IMR-90 (cell line): ENCODE measurements at regions not wholly inside any gene's neighbourhood (a gene's known extent, or its start where the extent isn't known, plus 50 kb on each side); places are given as distances from the start of the nearest gene placed in this dataset.

Source experiments
- ATAC-seq: fragments of 200-7000 bp; cut with Tn5 transposase; 2 replicates; pipeline ENCODE4 v1.9.1; 2020; ENCODE audit warnings: low read depth, mild to moderate bottlenecking, moderate library complexity
- BruUV-seq: library from RNA; stranded (reverse); fragments of 400-500 nt; replicated peaks from 2 replicates; lab custom pipeline; 2021; lab: Mats Ljungman, UMichigan
- CTCF ChIA-PET: fragments of 300-600 bp; formaldehyde crosslinking; extraction: SDS; loops from one replicate; lab custom pipeline; 2021; ENCODE audit warnings: antibody characterized with exemption; lab: Yijun Ruan, JAX
- POLR2A ChIA-PET: fragments of 300-600 bp; sonication (Branson Sonifier 250); formaldehyde crosslinking; loops from one replicate; lab custom pipeline; 2022; ENCODE audit warnings: antibody characterized with exemption; ENCODE audit not compliant: unreplicated experiment; lab: Charles Lee
- DNase-seq: peaks from one replicate; pipeline ENCODE4 v3.0.0; 2013
- H2AFZ ChIP-seq: replicated peaks from 2 replicates; pipeline ENCODE3; 2013; ENCODE audit warnings: low read length, mild to moderate bottlenecking; ENCODE audit not compliant: poor library complexity
- H2AK5ac ChIP-seq: 2 replicates; pipeline ENCODE4 v1.6.1; 2013; ENCODE audit warnings: low read depth, low read length, inconsistent platforms
- H2AK9ac ChIP-seq: replicated peaks from 2 replicates; pipeline ENCODE3; 2013; ENCODE audit warnings: mild to moderate bottlenecking, low read depth, low read length, moderate library complexity; ENCODE audit not compliant: poor library complexity
- H2BK120ac ChIP-seq: 2 replicates; pipeline ENCODE4 v1.6.1; 2013; ENCODE audit warnings: low read depth, low read length, inconsistent platforms
- H2BK15ac ChIP-seq: 3 replicates; pipeline ENCODE4 v1.6.1; 2013; ENCODE audit warnings: low read depth, low read length, inconsistent platforms
- H2BK20ac ChIP-seq: 2 replicates; pipeline ENCODE4 v1.6.1; 2013; ENCODE audit warnings: low read depth, mild to moderate bottlenecking, inconsistent platforms, low read length, moderate library complexity
- H2BK5ac ChIP-seq: 2 replicates; pipeline ENCODE4 v1.6.1; 2013; ENCODE audit warnings: mild to moderate bottlenecking, low read depth, low read length, inconsistent platforms; ENCODE audit not compliant: poor library complexity, severe bottlenecking
- H3K14ac ChIP-seq: replicated peaks from 2 replicates; pipeline ENCODE4 v1.6.1; 2013; ENCODE audit warnings: low read depth, low read length, inconsistent platforms
- H3K18ac ChIP-seq: 2 replicates; pipeline ENCODE4 v1.6.1; 2013; ENCODE audit warnings: low read depth, low read length, control low read depth
- H3K23ac ChIP-seq: 2 replicates; pipeline ENCODE4 v1.6.1; 2013; ENCODE audit warnings: low read depth, low read length, inconsistent platforms
- H3K27ac ChIP-seq: 2 replicates; pipeline ENCODE4 v1.5.1; 2013; ENCODE audit warnings: mild to moderate bottlenecking, control low read depth, low read length; ENCODE audit not compliant: insufficient read depth
- H3K27me3 ChIP-seq: 2 replicates; pipeline ENCODE4 v1.6.1; 2013; ENCODE audit warnings: low read length; ENCODE audit not compliant: control insufficient read depth, insufficient read depth
- H3K36me3 ChIP-seq: 2 replicates; pipeline ENCODE4 v1.6.1; 2013; ENCODE audit warnings: low read length, mixed read lengths; ENCODE audit not compliant: control insufficient read depth, insufficient read depth
- H3K4ac ChIP-seq: 2 replicates; pipeline ENCODE4 v1.6.1; 2013; ENCODE audit warnings: low read depth, low read length, inconsistent platforms
- H3K4me1 ChIP-seq: 2 replicates; pipeline ENCODE4 v1.6.1; 2013; ENCODE audit warnings: low read length, mixed read lengths; ENCODE audit not compliant: control insufficient read depth, insufficient read depth
- H3K4me2 ChIP-seq: 2 replicates; pipeline ENCODE4 v1.6.1; 2013; ENCODE audit warnings: low read depth, mild to moderate bottlenecking, control low read depth, low read length, moderate library complexity
- H3K4me3 ChIP-seq: 2 replicates; pipeline ENCODE4 v1.5.1; 2013; ENCODE audit warnings: low read depth, mild to moderate bottlenecking, control low read depth, low read length, moderate library complexity; ENCODE audit not compliant: insufficient read depth
- H3K56ac ChIP-seq: 2 replicates; pipeline ENCODE4 v1.6.1; 2013; ENCODE audit warnings: low read length, inconsistent platforms; ENCODE audit not compliant: insufficient read depth; ENCODE audit errors: extremely low read depth
- H3K79me1 ChIP-seq, 2 experiments: 2 replicates each; pipeline ENCODE4 v1.6.1; 2013; ENCODE audit warnings: low read length in 2 of 2, inconsistent platforms in 1 of 2, low read depth in 1 of 2
- H3K9ac ChIP-seq: 2 replicates; pipeline ENCODE4 v1.6.1; 2013; ENCODE audit warnings: low read depth, low read length, control low read depth
- H3K9me1 ChIP-seq: 2 replicates; pipeline ENCODE4 v1.6.1; 2013; ENCODE audit warnings: low read length, inconsistent platforms; ENCODE audit not compliant: insufficient read depth
- H3K9me3 ChIP-seq: 2 replicates; pipeline ENCODE4 v1.6.1; 2013; ENCODE audit warnings: low read length; ENCODE audit not compliant: control insufficient read depth, insufficient read depth
- H4K20me1 ChIP-seq: 2 replicates; pipeline ENCODE4 v1.6.1; 2013; ENCODE audit warnings: low read length, inconsistent platforms; ENCODE audit not compliant: insufficient read depth
- H4K5ac ChIP-seq: 2 replicates; pipeline ENCODE4 v1.6.1; 2013; ENCODE audit warnings: mild to moderate bottlenecking, low read depth, low read length, control low read depth
- H4K8ac ChIP-seq, 2 experiments: 2 replicates each; pipeline ENCODE4 v1.6.1; 2013; ENCODE audit warnings: low read depth in 2 of 2, low read length in 2 of 2, control low read depth in 1 of 2, inconsistent platforms in 1 of 2
- H4K91ac ChIP-seq: 2 replicates; pipeline ENCODE4 v1.6.1; 2013; ENCODE audit warnings: low read depth, low read length, inconsistent platforms; ENCODE audit not compliant: insufficient read depth
- BHLHE40 ChIP-seq: fragments of 150-350 bp; IDR thresholded peaks from 2 replicates; pipeline ENCODE4 v1.6.1; 2016; ENCODE audit warnings: mild to moderate bottlenecking, low read depth, low read length
- CEBPB ChIP-seq: IDR thresholded peaks from 2 replicates; pipeline ENCODE4 v1.6.1; 2012; ENCODE audit warnings: low read depth, low read length, improper control_type of control experiment
- CHD1 ChIP-seq: IDR thresholded peaks from 2 replicates; pipeline ENCODE4 v1.6.1; 2012; ENCODE audit warnings: low read depth, low read length, improper control_type of control experiment
- CTCF ChIP-seq: conservative IDR thresholded peaks from 2 replicates; pipeline ENCODE4 v1.5.1; 2012; ENCODE audit warnings: mild to moderate bottlenecking, low read depth, low read length, improper control_type of control experiment
- ELK1 ChIP-seq: fragments of 150-350 bp; IDR thresholded peaks from 2 replicates; pipeline ENCODE4 v1.6.1; 2016; ENCODE audit warnings: low read depth, mild to moderate bottlenecking, low read length, moderate library complexity, borderline replicate concordance
- MAFK ChIP-seq: IDR thresholded peaks from 2 replicates; pipeline ENCODE4 v1.6.1; 2012; ENCODE audit warnings: low read depth, low read length, improper control_type of control experiment
- MXI1 ChIP-seq: IDR thresholded peaks from 2 replicates; pipeline ENCODE4 v1.6.1; 2012; ENCODE audit warnings: low read depth, mild to moderate bottlenecking, low read length, moderate library complexity, borderline replicate concordance
- NFE2L2 ChIP-seq: fragments of 150-350 bp; IDR thresholded peaks from 2 replicates; pipeline ENCODE4 v1.6.1; 2016; ENCODE audit warnings: low read depth, mild to moderate bottlenecking, low read length
- POLR2A ChIP-seq: IDR thresholded peaks from 2 replicates; pipeline ENCODE4 v1.6.1; 2012; ENCODE audit warnings: mild to moderate bottlenecking, low read depth, low read length
- RCOR1 ChIP-seq: IDR thresholded peaks from 2 replicates; pipeline ENCODE4 v1.6.1; 2012; ENCODE audit warnings: mild to moderate bottlenecking, low read length, improper control_type of control experiment; ENCODE audit not compliant: insufficient replicate concordance
- SMC3 ChIP-seq: fragments of 150-350 bp; IDR thresholded peaks from 2 replicates; pipeline ENCODE4 v1.6.1; 2016; ENCODE audit warnings: low read depth, mild to moderate bottlenecking, antibody characterized with exemption, low read length, moderate library complexity
- USF2 ChIP-seq: fragments of 150-350 bp; IDR thresholded peaks from 2 replicates; pipeline ENCODE4 v1.6.1; 2017; ENCODE audit warnings: mild to moderate bottlenecking, antibody characterized with exemption, low read length, low read depth
- dilution Hi-C: fragments of 300-500 bp; cut with HindIII; formaldehyde crosslinking; loops from one replicate; pipeline ENCODE4 v1.14.3; 2018; ENCODE audit warnings: low sequenced_read_pairs; ENCODE audit not compliant: unreplicated experiment
- in situ Hi-C: fragments of 300-500 bp; cut with MboI; formaldehyde crosslinking; loops from 3 replicates; pipeline ENCODE4 v1.14.3; 2019; ENCODE audit warnings: low sequenced_read_pairs, inconsistent platforms, mixed read lengths
- intact Hi-C: fragments of 100-400 bp; cut with micrococcal nuclease; formaldehyde crosslinking; loops from 2 replicates; pipeline ENCODE4 v1.10.0; 2022

- Histone ChIP-seq H3K27ac (no peak overlapping the region), H4K8ac (no peak overlapping the region), H3K9ac (no peak overlapping the region), H3K9me3 (no peaks in the 10 kb centered on the region; the same call in 1 of the 2 replicates), H3K27me3 (no peaks in the 10 kb centered on the region), H2AFZ (no peak overlapping the region), H2BK5ac (no peak overlapping the region), H3K4me2 (no peak overlapping the region), H3K36me3 (no peaks in the 10 kb centered on the region), H3K23ac (no peak overlapping the region), H3K9me1 (no peaks in the 10 kb centered on the region), H3K4me1 (no peaks in the 10 kb centered on the region), H2BK120ac (no peak overlapping the region), H2BK15ac (no peak overlapping the region), H2AK5ac (no peak overlapping the region), H4K91ac (no peak overlapping the region), H4K5ac (no peak overlapping the region), H2BK20ac (no peak overlapping the region), H3K79me1 (no peaks in the 10 kb centered on the region), H3K14ac (no peak overlapping the region), H3K18ac (no peak overlapping the region), H3K56ac (no peak overlapping the region), H3K4me3 (no peak overlapping the region), H2AK9ac (no peak overlapping the region), H3K4ac (no peak overlapping the region), H4K20me1 (no peaks in the 10 kb centered on the region)
- no peak for TF ChIP-seq CEBPB
- no peak for TF ChIP-seq BHLHE40
- TF ChIP-seq CTCF, result no peak
- TF ChIP-seq POLR2A, result no peak
- no peak for TF ChIP-seq RCOR1
- no peak for TF ChIP-seq MXI1
- no peak for TF ChIP-seq NFE2L2
- no peak for TF ChIP-seq CHD1
- TF ChIP-seq SMC3, result no peak
- TF ChIP-seq MAFK, result no peak
- TF ChIP-seq ELK1, result no peak
- no peak for TF ChIP-seq USF2
- CTCF ChIA-PET, result no interaction called here
- in situ Hi-C loops (no loop called here), dilution Hi-C loops (no loop called here), intact Hi-C loops (no loop called here)
- ATAC-seq (no peak), DNase-seq (no peak)
- POLR2A ChIA-PET, result no interaction called here
- no TSS peak for BruUV-seq
These were observed 363.3 kb downstream of the NAF1 start for GRCh38 chr4:162803378-162803777.
